ENCODE measurements at regions not wholly inside any gene's neighbourhood (a gene's known extent, or its start where the extent isn't known, plus 50 kb on each side); places are given as distances from the start of the nearest gene placed in this dataset.

GRCh38 chr6:144722154-144722737 is 437.1 kb downstream of the UTRN start:
- no peak for TF ChIP-seq CTCF (IDR thresholded peaks at IDR 0.05)
- Histone ChIP-seq H3K4me3 (no peak overlapping the region), H3K9me3 (no peaks in the 10 kb centered on the region), H3K4me1 (no peaks in the 10 kb centered on the region), H3K27me3 (no peaks in the 10 kb centered on the region), H3K36me3 (peaks cover 0 to under 1% (median 0%) of the 10 kb centered on the region in 3 donors), H3K27ac (no peak overlapping the region)
- intact Hi-C loops (cut with DNase I; ENCODE audit: low total_unique reads), result no loop called here
- DNase-seq, result no peak

- TF ChIP-seq CTCF (IDR thresholded peaks at IDR 0.05), result no peak
- DNase-seq, result no peak
- Histone ChIP-seq H3K36me3 (peaks cover 0 to 5% (median 0%) of the 10 kb centered on the region in 3 donors), H3K4me1 (no peaks in the 10 kb centered on the region), H3K9me3 (no peaks in the 10 kb centered on the region), H3K4me3 (no peak overlapping the region), H3K27me3 (no peaks in the 10 kb centered on the region), H3K27ac (no peak overlapping the region)
- intact Hi-C loops (cut with DNase I; ENCODE audit: low total_unique reads), result no loop called here
Measured at GRCh38 chr6:144722925-144723324, 437.8 kb downstream of the UTRN start.

GRCh38 chr6:144723431-144723830 is 438.3 kb downstream of the UTRN start:
- Histone ChIP-seq H3K36me3 (peaks cover 0 to 5% (median 0%) of the 10 kb centered on the region in 3 donors), H3K27ac (no peak overlapping the region), H3K27me3 (no peaks in the 10 kb centered on the region), H3K4me3 (no peak overlapping the region), H3K4me1 (no peaks in the 10 kb centered on the region), H3K9me3 (no peaks in the 10 kb centered on the region)
- intact Hi-C loops (cut with DNase I; ENCODE audit: low total_unique reads), result no loop called here
- no peak for TF ChIP-seq CTCF (IDR thresholded peaks at IDR 0.05)
- DNase-seq, result no peak

- H3K4me3 ChIP-seq, result no peak overlapping the region
- no peak for DNase-seq
- no peak overlapping the region for H3K27ac ChIP-seq
- H3K27me3 ChIP-seq, result no peaks in the 10 kb centered on the region
- H3K9me3 ChIP-seq, result no peaks in the 10 kb centered on the region
- H3K36me3 ChIP-seq, result peaks cover 0 to 5% (median 0%) of the 10 kb centered on the region in 3 donors
- intact Hi-C loops (cut with DNase I; ENCODE audit: low total_unique reads), result no loop called here
- no peak for TF ChIP-seq CTCF (IDR thresholded peaks at IDR 0.05)
- no peaks in the 10 kb centered on the region for H3K4me1 ChIP-seq
Measured at GRCh38 chr6:144724818-144725217, 439.7 kb downstream of the UTRN start.

- Histone ChIP-seq H3K27ac (no peak overlapping the region), H3K27me3 (no peaks in the 10 kb centered on the region), H3K9me3 (no peaks in the 10 kb centered on the region), H3K36me3 (peaks cover 0 to 9% (median 5%) of the 10 kb centered on the region in 3 donors), H3K4me1 (no peaks in the 10 kb centered on the region), H3K4me3 (no peak overlapping the region)
- intact Hi-C loops (cut with DNase I; ENCODE audit: low total_unique reads), result no loop called here
- DNase-seq, result no peak
- TF ChIP-seq CTCF (IDR thresholded peaks at IDR 0.05), result no peak
Measured at GRCh38 chr6:144725736-144726522, 440.8 kb downstream of the UTRN start.

Measured in tibial artery (tissue), 4 donors.